Endodermal cell (in vitro differentiated cells): ENCODE measurements at regions not wholly inside any gene's neighbourhood (a gene's known extent, or its start where the extent isn't known, plus 50 kb on each side); places are given as distances from the start of the nearest gene placed in this dataset.

ENCODE experiments used
- DNase-seq: peaks from one replicate; pipeline ENCODE4 v3.0.0-alpha.2; 2017
- H3K27ac ChIP-seq: 2 replicates; pipeline ENCODE4 v1.5.1; 2013; ENCODE audit warnings: mild to moderate bottlenecking, low read depth, low read length, moderate library complexity
- H3K27me3 ChIP-seq: 2 replicates; pipeline ENCODE4 v1.6.1; 2013; ENCODE audit warnings: mild to moderate bottlenecking, low read length, moderate library complexity; ENCODE audit not compliant: insufficient read depth, control insufficient read depth, poor library complexity, severe bottlenecking
- H3K36me3 ChIP-seq: 2 replicates; pipeline ENCODE4 v1.7.0; 2013; ENCODE audit warnings: mild to moderate bottlenecking, low read length, moderate library complexity; ENCODE audit not compliant: control insufficient read depth, insufficient read depth
- H3K4me1 ChIP-seq: one replicate; pipeline ENCODE4 v1.7.0; 2013; ENCODE audit warnings: low read length; ENCODE audit not compliant: control insufficient read depth, insufficient read depth
- H3K4me3 ChIP-seq: 2 replicates; pipeline ENCODE4 v1.5.1; 2013; ENCODE audit warnings: mild to moderate bottlenecking, low read length, moderate library complexity
- H3K9ac ChIP-seq: 2 replicates; pipeline ENCODE4 v1.6.1; 2013; ENCODE audit warnings: mild to moderate bottlenecking, low read length, moderate library complexity; ENCODE audit not compliant: poor library complexity, severe bottlenecking; ENCODE audit errors: extremely low read depth
- H3K9me3 ChIP-seq: 2 replicates; pipeline ENCODE4 v1.6.1; 2013; ENCODE audit warnings: mild to moderate bottlenecking, low read length, moderate library complexity; ENCODE audit not compliant: control insufficient read depth
- H3K27ac Mint-ChIP-seq: 2 replicates; pipeline ENCODE4 v1.8.0; 2020; ENCODE audit warnings: mixed read lengths
- H3K27me3 Mint-ChIP-seq: 2 replicates; pipeline ENCODE4 v1.8.0; 2021; ENCODE audit warnings: mild to moderate bottlenecking, mixed read lengths; ENCODE audit not compliant: insufficient read depth
- H3K36me3 Mint-ChIP-seq: 2 replicates; pipeline ENCODE4 v1.8.0; 2020; ENCODE audit warnings: low read depth, mixed read lengths
- H3K4me1 Mint-ChIP-seq: 2 replicates; pipeline ENCODE4 v1.8.0; 2020; ENCODE audit warnings: mixed read lengths
- H3K4me3 Mint-ChIP-seq: 2 replicates; pipeline ENCODE4 v1.8.0; 2020; ENCODE audit warnings: mild to moderate bottlenecking, moderate library complexity, mixed read lengths
- H3K9me3 Mint-ChIP-seq: 2 replicates; pipeline ENCODE4 v1.8.0; 2020; ENCODE audit warnings: mild to moderate bottlenecking, mixed read lengths
- CTCF ChIP-seq: fragments of 200-600 bp; sonication (generic); conservative IDR thresholded peaks from 2 replicates; pipeline ENCODE4 v1.5.0; 2021; ENCODE audit warnings: antibody characterized with exemption, mild to moderate bottlenecking
- WGBS, 2 experiments: methylation state at CpG; one replicate each; pipeline versions ENCODE4 v1.1.5 to v1.1.7; 2013; ENCODE audit warnings: missing lambda C conversion rate in 2 of 2, mixed read lengths in 1 of 2; ENCODE audit not compliant: insufficient coverage in 1 of 2, insufficient read length in 1 of 2; 5-methylcytosine and 5-hydroxymethylcytosine counted together

GRCh38 chr3:103907567-103907966 lies 1459.1 kb upstream of the ALCAM start:
- Mint-ChIP-seq H3K9me3 (no peaks in the 10 kb centered on the region), H3K27me3 (peaks cover 2% of the 10 kb centered on the region), H3K4me3 (no peak overlapping the region), H3K4me1 (peaks cover 6% of the 10 kb centered on the region), H3K36me3 (no peaks in the 10 kb centered on the region), H3K27ac (no peak overlapping the region)
- Histone ChIP-seq H3K9me3 (no peaks in the 10 kb centered on the region), H3K36me3 (no peaks in the 10 kb centered on the region), H3K27ac (no peak overlapping the region), H3K9ac (no peak overlapping the region), H3K4me3 (no peak overlapping the region), H3K4me1 (no peaks in the 10 kb centered on the region), H3K27me3 (peaks cover 10% of the 10 kb centered on the region)
- TF ChIP-seq CTCF: no peak
- DNase-seq: no peak
- 100% methylated on average over 3 of the region's 3 CpGs; no CpG with 5 or more reads in 1 of the 2 experiments for WGBS, 2 experiments

- Mint-ChIP-seq H3K4me1 (peaks cover 6% of the 10 kb centered on the region), H3K4me3 (no peak overlapping the region), H3K27me3 (peaks cover 2% of the 10 kb centered on the region), H3K36me3 (no peaks in the 10 kb centered on the region), H3K9me3 (no peaks in the 10 kb centered on the region), H3K27ac (no peak overlapping the region)
- H3K9me3 ChIP-seq: no peaks in the 10 kb centered on the region
- H3K4me1 ChIP-seq: no peaks in the 10 kb centered on the region
- no CpG with 5 or more reads among the region's 1 CpG for WGBS, 2 experiments
- no peak for DNase-seq
- H3K27me3 ChIP-seq: peaks cover 10% of the 10 kb centered on the region
- H3K9ac ChIP-seq: no peak overlapping the region
- no peak overlapping the region for H3K27ac ChIP-seq
- no peak for TF ChIP-seq CTCF
- H3K36me3 ChIP-seq: no peaks in the 10 kb centered on the region
- no peak overlapping the region for H3K4me3 ChIP-seq
Measured at GRCh38 chr3:103909395-103909794, 1457.3 kb upstream of the ALCAM start.

- no peaks in the 10 kb centered on the region for H3K27me3 Mint-ChIP-seq
- H3K9me3 Mint-ChIP-seq: no peaks in the 10 kb centered on the region
- Histone ChIP-seq H3K4me3 (no peak overlapping the region), H3K4me1 (no peaks in the 10 kb centered on the region), H3K36me3 (no peaks in the 10 kb centered on the region), H3K27me3 (no peaks in the 10 kb centered on the region), H3K27ac (no peak overlapping the region), H3K9ac (no peak overlapping the region), H3K9me3 (no peaks in the 10 kb centered on the region)
- H3K27ac Mint-ChIP-seq: no peak overlapping the region
- no peak overlapping the region for H3K4me3 Mint-ChIP-seq
- H3K36me3 Mint-ChIP-seq: no peaks in the 10 kb centered on the region
- no peak for DNase-seq
- TF ChIP-seq CTCF: no peak
- H3K4me1 Mint-ChIP-seq: no peaks in the 10 kb centered on the region
Measured at GRCh38 chr3:103918336-103918735, 1448.4 kb upstream of the ALCAM start.
